ENCODE measurements at regions not wholly inside any gene's neighbourhood (a gene's known extent, or its start where the extent isn't known, plus 50 kb on each side); places are given as distances from the start of the nearest gene placed in this dataset.

DNA sequence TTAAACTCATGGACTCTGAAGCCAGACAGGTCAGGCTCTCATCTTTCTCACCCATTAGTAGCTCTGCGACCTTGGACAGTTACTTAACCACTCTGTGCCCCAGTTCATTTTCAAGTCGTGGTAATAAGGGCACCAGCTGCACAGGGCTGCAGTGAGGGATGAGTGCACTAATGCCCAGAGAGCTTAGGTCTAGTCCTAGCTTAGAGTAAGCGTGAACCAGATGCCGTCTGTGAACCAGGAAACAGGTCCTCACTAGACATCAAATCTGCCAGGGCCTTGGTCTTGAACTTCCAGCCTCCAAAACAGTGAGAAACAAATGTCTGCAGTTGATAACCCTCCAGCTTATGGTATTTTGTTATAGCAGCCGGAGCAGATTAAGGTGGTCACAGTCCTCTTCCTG lies 222.4 kb upstream of the PFKP start:
- no peaks in the 10 kb centered on the region; a peak in 3 of 7 replicates for H3K36me3 Mint-ChIP-seq (ENCODE audit: insufficient read depth in 1 of 3, low read depth in 3 of 3)
- no CpG with 5 or more reads among the region's 5 CpGs for WGBS (ENCODE audit: extremely low coverage, insufficient read length, low lambda C conversion rate)
- no peaks in the 10 kb centered on the region for H3K23me2 ChIP-seq (ENCODE audit: insufficient read length, low read depth, low read length, poor library complexity, severe bottlenecking)

More for the DNA sequence above, 222.4 kb upstream of the PFKP start:
- no peak overlapping the region for H3K23ac ChIP-seq (ENCODE audit: insufficient read length, low read depth, low read length)
- H3K79me2 ChIP-seq (ENCODE audit: insufficient read depth, low read length): no peaks in the 10 kb centered on the region
- H2BK5ac ChIP-seq (ENCODE audit: insufficient read length, low read length): no peak overlapping the region
- H2AFZ ChIP-seq (ENCODE audit: low read length): no peak overlapping the region
- no peak overlapping the region for H3K27ac ChIP-seq (ENCODE audit: insufficient read length, low read depth, low read length)
- H3K9me3 ChIP-seq (ENCODE audit: control insufficient read depth, low read depth, low read length): no peaks in the 10 kb centered on the region
- Mint-ChIP-seq H3K4me3 (no peak overlapping the region), H3K9me3 (peaks cover 0 to 3% of the 10 kb centered on the region in 2 experiments; a peak in 1 of 5 replicates), H3K4me1 (no peaks in the 10 kb centered on the region), H3K27me3 (ENCODE audit: low read depth) (peaks cover 7% of the 10 kb centered on the region), H3K27ac (no peak overlapping the region)
- no peak overlapping the region for H3K56ac ChIP-seq (ENCODE audit: insufficient read length, low read depth, low read length)
- H2BK12ac ChIP-seq (ENCODE audit: insufficient read length, low read depth, low read length): no peak overlapping the region
- no peaks in the 10 kb centered on the region for H3K4me1 ChIP-seq (ENCODE audit: insufficient read depth, low read length)
- H2AK5ac ChIP-seq (ENCODE audit: insufficient read length, low read length): no peak overlapping the region
- no peak overlapping the region for H3K4me2 ChIP-seq (ENCODE audit: insufficient read depth, insufficient read length, low read length)
- no peak overlapping the region for H4K91ac ChIP-seq (ENCODE audit: insufficient read length, low read depth, low read length)
- no peak overlapping the region for H4K8ac ChIP-seq (replicated peaks; ENCODE audit: insufficient read length, low read depth, low read length)
- no peak overlapping the region for H3T11ph ChIP-seq (ENCODE audit: low read length)
- no peak overlapping the region for H2BK120ac ChIP-seq (ENCODE audit: low read depth, low read length, poor library complexity, severe bottlenecking)
- H3K27me3 ChIP-seq (ENCODE audit: insufficient read depth, low read length): no peaks in the 10 kb centered on the region
- no peak overlapping the region for H3K9ac ChIP-seq (ENCODE audit: extremely low read depth, insufficient read length, low read length)
- no peaks in the 10 kb centered on the region for H3K79me1 ChIP-seq (ENCODE audit: insufficient read depth, low read depth, low read length, poor library complexity, severe bottlenecking)
- DNase-seq: no peak
- no peak overlapping the region for H2BK15ac ChIP-seq (ENCODE audit: low read depth, low read length)
- H2BK20ac ChIP-seq (ENCODE audit: low read depth, low read length, poor library complexity, severe bottlenecking): no peak overlapping the region
- no peak overlapping the region for H3K18ac ChIP-seq (ENCODE audit: insufficient read length, low read depth, low read length)
- no peak for TF ChIP-seq CTCF (conservative IDR thresholded peaks at IDR 0.05)
- H3K14ac ChIP-seq (ENCODE audit: insufficient read depth, low read length): no peak overlapping the region
- no peak overlapping the region for H4K5ac ChIP-seq (ENCODE audit: insufficient read length, low read depth, low read length)
- no peaks in the 10 kb centered on the region for H4K20me1 ChIP-seq (ENCODE audit: control insufficient read depth, insufficient read depth, insufficient read length)
- H3K4ac ChIP-seq (ENCODE audit: low read depth, low read length): no peak overlapping the region
